Omental fat pad (tissue), 3 donors: ENCODE measurements at regions not wholly inside any gene's neighbourhood (a gene's known extent, or its start where the extent isn't known, plus 50 kb on each side); places are given as distances from the start of the nearest gene placed in this dataset.

Experiments
- ATAC-seq: fragments of 150-250 bp; one replicate; pipeline ENCODE4 v1.9.1; 2016; ENCODE audit warnings: mild to moderate bottlenecking, moderate library complexity; ENCODE audit not compliant: low FRiP score
- DNase-seq: peaks from one replicate; pipeline ENCODE4 v3.0.0-alpha.2; 2019; ENCODE audit warnings: low spot score
- CTCF ChIP-seq, 3 donors: fragments of 450-650 bp; IDR thresholded peaks; one replicate each; pipeline ENCODE4 v1.5.1; 2016 to 2017; ENCODE audit warnings: antibody characterized with exemption in 3 of 3, mild to moderate bottlenecking in 3 of 3, moderate library complexity in 2 of 3

- ATAC-seq (no peak), DNase-seq (no peak)
- no peak for TF ChIP-seq CTCF (IDR thresholded peaks at IDR 0.05)
Observed at GRCh38 chr2:226355600-226355999, 444.0 kb downstream of the IRS1 start.

GRCh38 chr2:226354434-226354833 is 445.2 kb downstream of the IRS1 start:
- DNase-seq (no peak), ATAC-seq (no peak)
- no peak for TF ChIP-seq CTCF (IDR thresholded peaks at IDR 0.05)

GRCh38 chr2:226352941-226353560 is 446.6 kb downstream of the IRS1 start:
- ATAC-seq, result no peak
- DNase-seq, result no peak
- TF ChIP-seq CTCF (IDR thresholded peaks at IDR 0.05), result no peak

GRCh38 chr2:226351711-226352110 is 447.9 kb downstream of the IRS1 start:
- ATAC-seq, result no peak
- no peak for DNase-seq
- no peak for TF ChIP-seq CTCF (IDR thresholded peaks at IDR 0.05)

- ATAC-seq, result no peak
- no peak for TF ChIP-seq CTCF (IDR thresholded peaks at IDR 0.05)
- no peak for DNase-seq
Observed at GRCh38 chr2:226339616-226340015, 460.0 kb downstream of the IRS1 start.

GRCh38 chr2:226338825-226339224 is 460.8 kb downstream of the IRS1 start:
- DNase-seq, result no peak

More at GRCh38 chr2:226338825-226339224, 460.8 kb downstream of the IRS1 start:
- no peak for TF ChIP-seq CTCF (IDR thresholded peaks at IDR 0.05)
- no peak for ATAC-seq
